Panc1 (cell line): ENCODE measurements at regions not wholly inside any gene's neighbourhood (a gene's known extent, or its start where the extent isn't known, plus 50 kb on each side); places are given as distances from the start of the nearest gene placed in this dataset.

Experiments
- ATAC-seq: fragments of 200-7000 bp; cut with Tn5 transposase; 2 replicates; pipeline ENCODE4 v1.9.1; 2020; ENCODE audit warnings: mild to moderate bottlenecking, moderate library complexity
- BruUV-seq: library from RNA; stranded (reverse); fragments of 400-500 nt; replicated peaks from 2 replicates; lab custom pipeline; 2021; lab: Mats Ljungman, UMichigan
- CTCF ChIA-PET: fragments of 300-600 bp; sonication (Branson Sonifier 250); formaldehyde crosslinking; loops from one replicate; lab custom pipeline; 2022; ENCODE audit warnings: antibody characterized with exemption; lab: Charles Lee
- POLR2A ChIA-PET: fragments of 300-600 bp; sonication (Branson Sonifier 250); formaldehyde crosslinking; loops from one replicate; lab custom pipeline; 2022; ENCODE audit warnings: antibody characterized with exemption; lab: Charles Lee
- DNase-seq: peaks from one replicate; pipeline ENCODE4 v3.0.0-alpha.2; 2010; ENCODE audit warnings: low read depth, low spot score
- H3K27ac ChIP-seq: 2 replicates; pipeline ENCODE4 v1.5.1; 2011; ENCODE audit warnings: mild to moderate bottlenecking, low read length, inconsistent platforms
- H3K27me3 ChIP-seq: fragments of 200-500 bp; sonication (Bioruptor generic); 2 replicates; pipeline ENCODE4 v1.6.0; 2014; ENCODE audit warnings: low read length, inconsistent platforms; ENCODE audit not compliant: control insufficient read depth, insufficient read depth
- H3K36me3 ChIP-seq: fragments of 200-500 bp; sonication (Bioruptor generic); 2 replicates; pipeline ENCODE4 v1.5.1; 2014; ENCODE audit warnings: inconsistent platforms, mild to moderate bottlenecking, low read length, moderate library complexity; ENCODE audit not compliant: control insufficient read depth, insufficient read depth
- H3K4me1 ChIP-seq: 2 replicates; pipeline ENCODE4 v1.5.1; 2011; ENCODE audit warnings: inconsistent platforms, mild to moderate bottlenecking, low read length, moderate library complexity; ENCODE audit not compliant: control insufficient read depth, insufficient read depth
- H3K4me3 ChIP-seq, 2 experiments: 2 replicates each; pipeline ENCODE4 v1.5.1; 2011 to 2012; ENCODE audit warnings: low read depth in 2 of 2, low read length in 2 of 2, mild to moderate bottlenecking in 2 of 2, inconsistent platforms in 1 of 2, moderate library complexity in 1 of 2
- H3K9me3 ChIP-seq: fragments of 200-500 bp; sonication (Bioruptor generic); 2 replicates; pipeline ENCODE4 v1.5.1; 2014; ENCODE audit warnings: low read depth, mild to moderate bottlenecking, inconsistent platforms, low read length, moderate library complexity; ENCODE audit not compliant: control insufficient read depth, insufficient read depth
- POLR2AphosphoS5 ChIP-seq: IDR thresholded peaks from 2 replicates; pipeline ENCODE4 v1.6.1; 2012; ENCODE audit warnings: mild to moderate bottlenecking, low read depth, low read length, moderate library complexity
- REST ChIP-seq, 2 experiments: IDR thresholded peaks; 2 replicates each; pipeline ENCODE4 v1.6.1; 2011 to 2012; ENCODE audit warnings: low read depth in 2 of 2, control low read depth in 1 of 2, low read length in 1 of 2, mild to moderate bottlenecking in 1 of 2, moderate library complexity in 1 of 2; ENCODE audit not compliant: insufficient read depth in 1 of 2
- SIN3A ChIP-seq: IDR thresholded peaks from 2 replicates; pipeline ENCODE4 v1.6.1; 2012; ENCODE audit warnings: low read depth, mild to moderate bottlenecking, low read length, moderate library complexity, borderline replicate concordance; ENCODE audit not compliant: insufficient read depth
- TCF7L2 ChIP-seq: IDR thresholded peaks from 2 replicates; pipeline ENCODE4 v1.6.1; 2011; ENCODE audit warnings: mild to moderate bottlenecking, low read depth, low read length, inconsistent platforms
- in situ Hi-C: cut with HindIII; loops from 2 replicates; pipeline ENCODE4 v1.10.0; 2016; ENCODE audit warnings: low sequenced_read_pairs, low pct_unique_long_range_greater_than_20kb
- intact Hi-C: fragments of 100-400 bp; cut with micrococcal nuclease; formaldehyde crosslinking; loops from one replicate; pipeline ENCODE4 v1.10.0; 2022; ENCODE audit not compliant: unreplicated experiment
- TF ChIP-seq, protein P1 (sequence below): fragments of 450-650 bp; IDR thresholded peaks from 2 replicates; pipeline ENCODE4 v1.5.1; 2017; ENCODE audit warnings: mild to moderate bottlenecking

DNA sequence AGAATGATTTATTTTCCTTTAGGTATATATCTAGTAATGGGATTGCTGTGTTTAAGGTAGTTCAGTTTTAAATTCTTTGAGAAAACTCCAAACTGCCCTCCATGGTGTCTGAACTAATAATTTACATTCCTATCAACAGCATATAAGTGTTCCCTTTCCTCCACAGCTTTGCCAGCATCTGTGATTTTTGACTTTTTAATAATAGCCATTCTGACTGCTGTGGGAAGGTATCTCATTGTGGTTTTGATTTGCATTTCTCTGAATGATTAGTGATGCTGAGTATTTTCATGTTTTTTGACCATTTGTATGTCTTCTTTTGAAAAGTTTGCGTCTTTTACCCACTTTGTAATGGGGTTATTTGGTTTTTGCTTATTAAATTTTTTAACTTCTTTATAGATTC, 571.6 kb upstream of the CCDC54 start:
- ATAC-seq (no peak), DNase-seq (no peak)
- in situ Hi-C loops (no loop called here), intact Hi-C loops (no loop called here)
- Histone ChIP-seq H3K9me3 (no peaks in the 10 kb centered on the region), H3K4me1 (no peaks in the 10 kb centered on the region), H3K27me3 (no peaks in the 10 kb centered on the region), H3K36me3 (no peaks in the 10 kb centered on the region), H3K27ac (no peak overlapping the region), H3K4me3 (no peak overlapping the region)
- POLR2A ChIA-PET = no interaction called here
- no TSS peak for BruUV-seq
- CTCF ChIA-PET = no interaction called here
- TF ChIP-seq, protein P1, sequence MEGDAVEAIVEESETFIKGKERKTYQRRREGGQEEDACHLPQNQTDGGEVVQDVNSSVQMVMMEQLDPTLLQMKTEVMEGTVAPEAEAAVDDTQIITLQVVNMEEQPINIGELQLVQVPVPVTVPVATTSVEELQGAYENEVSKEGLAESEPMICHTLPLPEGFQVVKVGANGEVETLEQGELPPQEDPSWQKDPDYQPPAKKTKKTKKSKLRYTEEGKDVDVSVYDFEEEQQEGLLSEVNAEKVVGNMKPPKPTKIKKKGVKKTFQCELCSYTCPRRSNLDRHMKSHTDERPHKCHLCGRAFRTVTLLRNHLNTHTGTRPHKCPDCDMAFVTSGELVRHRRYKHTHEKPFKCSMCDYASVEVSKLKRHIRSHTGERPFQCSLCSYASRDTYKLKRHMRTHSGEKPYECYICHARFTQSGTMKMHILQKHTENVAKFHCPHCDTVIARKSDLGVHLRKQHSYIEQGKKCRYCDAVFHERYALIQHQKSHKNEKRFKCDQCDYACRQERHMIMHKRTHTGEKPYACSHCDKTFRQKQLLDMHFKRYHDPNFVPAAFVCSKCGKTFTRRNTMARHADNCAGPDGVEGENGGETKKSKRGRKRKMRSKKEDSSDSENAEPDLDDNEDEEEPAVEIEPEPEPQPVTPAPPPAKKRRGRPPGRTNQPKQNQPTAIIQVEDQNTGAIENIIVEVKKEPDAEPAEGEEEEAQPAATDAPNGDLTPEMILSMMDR = no peak
- TF ChIP-seq POLR2AphosphoS5 (no peak), SIN3A (no peak), REST (IDR thresholded peaks at IDR 0.05; ENCODE audit: insufficient read depth in 1 of 2, low read depth in 2 of 2, low read length in 1 of 2) (no peak), TCF7L2 (no peak)

DNA sequence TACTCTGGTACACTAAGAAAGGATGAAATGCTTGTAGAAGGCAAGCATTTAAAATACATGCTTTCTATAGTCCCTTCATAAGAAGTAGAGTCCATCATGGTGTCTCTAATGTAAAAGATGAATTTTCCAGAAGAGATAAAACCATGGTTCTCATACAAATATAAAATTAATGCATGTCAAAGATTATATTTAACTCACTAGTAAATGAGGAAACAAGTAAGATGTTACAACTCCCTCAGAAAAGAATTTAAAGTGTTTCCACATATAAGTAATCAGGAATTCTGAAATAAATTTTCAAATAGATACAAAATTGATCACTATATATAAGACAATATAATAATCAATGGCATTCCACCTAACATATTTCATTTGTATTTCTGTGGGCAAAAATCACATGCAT, 570.3 kb upstream of the CCDC54 start:
- ChIA-PET POLR2A (no interaction called here), CTCF (no interaction called here)
- Histone ChIP-seq H3K27me3 (no peaks in the 10 kb centered on the region), H3K9me3 (no peaks in the 10 kb centered on the region), H3K36me3 (no peaks in the 10 kb centered on the region), H3K4me1 (no peaks in the 10 kb centered on the region), H3K27ac (no peak overlapping the region), H3K4me3 (no peak overlapping the region)
- ATAC-seq (no peak), DNase-seq (no peak)
- intact Hi-C loops = no loop called here
- BruUV-seq = no TSS peak
- no peak for TF ChIP-seq TCF7L2
- TF ChIP-seq, protein P1 = no peak
- no peak for TF ChIP-seq POLR2AphosphoS5
- TF ChIP-seq REST (IDR thresholded peaks at IDR 0.05; ENCODE audit: insufficient read depth in 1 of 2, low read depth in 2 of 2, low read length in 1 of 2) = no peak
- no peak for TF ChIP-seq SIN3A
- in situ Hi-C loops = no loop called here
